T-cell (primary cell): ENCODE measurements at regions not wholly inside any gene's neighbourhood (a gene's known extent, or its start where the extent isn't known, plus 50 kb on each side); places are given as distances from the start of the nearest gene placed in this dataset.

Source experiments
- ATAC-seq, 4 experiments: fragments of 200-7000 bp in 3 of 4; fragments of 150-1000 bp in 1 of 4; cut with Tn5 transposase; replicated peaks in 1 of 4; 1 replicate in 3 of 4; 2 replicates in 1 of 4; pipeline ENCODE4 v1.10.0; 2021; ENCODE audit warnings: moderate library complexity in 3 of 4, mild to moderate bottlenecking in 2 of 4, moderate number of reproducible peaks in 1 of 4
- CTCF ChIA-PET, 2 donors: fragments of 300-600 bp; sonication (Branson Sonifier 250); formaldehyde crosslinking; loops; one replicate each; lab custom pipeline; 2022; ENCODE audit warnings: antibody characterized with exemption in 2 of 2; lab: Charles Lee
- POLR2A ChIA-PET, 2 donors: fragments of 300-600 bp; sonication (Branson Sonifier 250); formaldehyde crosslinking; loops; one replicate each; lab custom pipeline; 2022; ENCODE audit warnings: antibody characterized with exemption in 2 of 2; lab: Charles Lee
- DNase-seq, 35 experiments: peaks; one replicate each; pipeline versions ENCODE4 v3.0.0 to v3.0.0-alpha.2; 2013 to 2023
- H3K27ac ChIP-seq: one replicate; pipeline ENCODE4 v1.5.1; 2013; ENCODE audit warnings: low read length
- H3K27me3 ChIP-seq, 2 experiments: replicated peaks in 1 of 2; 1 replicate in 1 of 2; 2 replicates in 1 of 2; pipeline versions ENCODE4 v1.6.1 to v1.7.0; 2013; ENCODE audit warnings: low read length in 1 of 2, mixed read lengths in 1 of 2; ENCODE audit not compliant: control insufficient read depth in 2 of 2, insufficient read depth in 2 of 2; ENCODE audit errors: extremely low read depth in 1 of 2
- H3K36me3 ChIP-seq, 2 donors: 1 replicate in 1 of 2; 2 replicates in 1 of 2; pipeline versions ENCODE4 v1.6.1 to v1.7.0; 2013; ENCODE audit warnings: low read length in 1 of 2; ENCODE audit not compliant: control insufficient read depth in 2 of 2, insufficient read depth in 1 of 2; ENCODE audit errors: extremely low read depth in 1 of 2
- H3K4me1 ChIP-seq, 2 experiments: 1 replicate in 1 of 2; 2 replicates in 1 of 2; pipeline versions ENCODE4 v1.6.1 to v1.7.0; 2013; ENCODE audit warnings: low read length in 2 of 2, mixed read lengths in 1 of 2; ENCODE audit not compliant: insufficient read depth in 2 of 2, control insufficient read depth in 1 of 2; ENCODE audit errors: extremely low read depth in 1 of 2
- H3K4me3 ChIP-seq, 2 donors: 1 replicate in 1 of 2; 2 replicates in 1 of 2; pipeline versions ENCODE4 v1.5.1 to v1.7.0; 2013; ENCODE audit warnings: mild to moderate bottlenecking in 2 of 2, low read length in 1 of 2, moderate library complexity in 1 of 2; ENCODE audit not compliant: control insufficient read depth in 1 of 2; ENCODE audit errors: extremely low read depth in 1 of 2
- H3K9me3 ChIP-seq: 2 replicates; pipeline ENCODE4 v1.7.0; 2013
- H3K27ac Mint-ChIP-seq, 2 donors: one replicate each; pipeline ENCODE4 v1.8.0; 2020 to 2021; ENCODE audit warnings: mild to moderate bottlenecking in 2 of 2, mixed read lengths in 2 of 2
- H3K27me3 Mint-ChIP-seq, 2 donors: one replicate each; pipeline ENCODE4 v1.8.0; 2021 to 2022; ENCODE audit warnings: mixed read lengths in 2 of 2
- H3K36me3 Mint-ChIP-seq: one replicate; pipeline ENCODE4 v1.8.0; 2021; ENCODE audit warnings: mixed read lengths
- H3K4me1 Mint-ChIP-seq, 3 donors: one replicate each; pipeline ENCODE4 v1.8.0; 2020 to 2022; ENCODE audit warnings: mixed read lengths in 3 of 3, mild to moderate bottlenecking in 1 of 3
- H3K4me3 Mint-ChIP-seq, 3 donors: one replicate each; pipeline ENCODE4 v1.8.0; 2020 to 2022; ENCODE audit warnings: mild to moderate bottlenecking in 3 of 3, mixed read lengths in 3 of 3, moderate library complexity in 3 of 3
- H3K9me3 Mint-ChIP-seq, 3 donors: one replicate each; pipeline ENCODE4 v1.8.0; 2020 to 2022; ENCODE audit warnings: mixed read lengths in 3 of 3
- WGBS: methylation state at CpG from one replicate; pipeline ENCODE4 v1.1.5; 2013; ENCODE audit warnings: missing lambda C conversion rate; ENCODE audit not compliant: insufficient coverage; 5-methylcytosine and 5-hydroxymethylcytosine counted together

- Mint-ChIP-seq H3K27me3 (peaks cover 0 to 7% of the 10 kb centered on the region in 2 donors), H3K4me3 (no peak overlapping the region), H3K4me1 (no peaks in the 10 kb centered on the region), H3K36me3 (no peaks in the 10 kb centered on the region), H3K9me3 (no peaks in the 10 kb centered on the region), H3K27ac (no peak overlapping the region)
- 40% methylated on average over 1 of the region's 8 CpGs for WGBS
- POLR2A ChIA-PET = no interaction called here
- no peaks in the 10 kb centered on the region for H3K4me1 ChIP-seq
- H3K9me3 ChIP-seq = no peaks in the 10 kb centered on the region
- no peak overlapping the region for H3K4me3 ChIP-seq
- ATAC-seq (no peak), DNase-seq (no peak)
- H3K27me3 ChIP-seq = peaks cover 0 to 7% of the 10 kb centered on the region in 2 experiments
- H3K27ac ChIP-seq = no peak overlapping the region
- CTCF ChIA-PET = no interaction called here
- no peaks in the 10 kb centered on the region for H3K36me3 ChIP-seq
Observed at GRCh38 chr10:128960517-128960916, 506.5 kb upstream of the MGMT start.

- Histone ChIP-seq H3K9me3 (no peaks in the 10 kb centered on the region), H3K36me3 (no peaks in the 10 kb centered on the region), H3K4me3 (no peak overlapping the region), H3K4me1 (no peaks in the 10 kb centered on the region), H3K27me3 (peaks cover 0 to 7% of the 10 kb centered on the region in 2 experiments), H3K27ac (no peak overlapping the region)
- POLR2A ChIA-PET = no interaction called here
- DNase-seq (no peak), ATAC-seq (no peak)
- peaks cover 0 to 7% of the 10 kb centered on the region in 2 donors for H3K27me3 Mint-ChIP-seq
- no peaks in the 10 kb centered on the region for H3K4me1 Mint-ChIP-seq
- no peak overlapping the region for H3K27ac Mint-ChIP-seq
- no peaks in the 10 kb centered on the region for H3K9me3 Mint-ChIP-seq
- WGBS = 71% methylated on average over 7 of the region's 10 CpGs
- H3K36me3 Mint-ChIP-seq = no peaks in the 10 kb centered on the region
- H3K4me3 Mint-ChIP-seq = no peak overlapping the region
- CTCF ChIA-PET = no interaction called here
Observed at GRCh38 chr10:128962182-128962581, 504.9 kb upstream of the MGMT start.

- Histone ChIP-seq H3K9me3 (no peaks in the 10 kb centered on the region), H3K4me3 (no peak overlapping the region), H3K27me3 (peaks cover 0 to 7% of the 10 kb centered on the region in 2 experiments), H3K36me3 (no peaks in the 10 kb centered on the region), H3K4me1 (no peaks in the 10 kb centered on the region), H3K27ac (no peak overlapping the region)
- ChIA-PET POLR2A (no interaction called here), CTCF (no interaction called here)
- H3K27me3 Mint-ChIP-seq = peaks cover 0 to 12% of the 10 kb centered on the region in 2 donors
- WGBS = 82% methylated on average over 9 of the region's 12 CpGs
- no peaks in the 10 kb centered on the region for H3K4me1 Mint-ChIP-seq
- H3K9me3 Mint-ChIP-seq = no peaks in the 10 kb centered on the region
- no peaks in the 10 kb centered on the region for H3K36me3 Mint-ChIP-seq
- no peak overlapping the region for H3K4me3 Mint-ChIP-seq
- H3K27ac Mint-ChIP-seq = no peak overlapping the region
- ATAC-seq = no peak
- no peak for DNase-seq
Observed at GRCh38 chr10:128963211-128964099, 503.6 kb upstream of the MGMT start.

GRCh38 chr10:128964100-128964403 is 503.0 kb upstream of the MGMT start:
- Mint-ChIP-seq H3K36me3 (no peaks in the 10 kb centered on the region), H3K4me1 (no peaks in the 10 kb centered on the region), H3K4me3 (no peak overlapping the region), H3K27ac (no peak overlapping the region), H3K27me3 (peaks cover 0 to 12% of the 10 kb centered on the region in 2 donors), H3K9me3 (no peaks in the 10 kb centered on the region)
- ChIA-PET CTCF (no interaction called here), POLR2A (no interaction called here)
- Histone ChIP-seq H3K4me1 (no peaks in the 10 kb centered on the region), H3K27ac (no peak overlapping the region), H3K9me3 (no peaks in the 10 kb centered on the region), H3K4me3 (no peak overlapping the region), H3K27me3 (peaks cover 0 to 7% of the 10 kb centered on the region in 2 experiments), H3K36me3 (no peaks in the 10 kb centered on the region)
- no peak for DNase-seq
- 30% methylated on average over 2 of the region's 3 CpGs for WGBS
- no peak for ATAC-seq

- H3K4me1 Mint-ChIP-seq = no peaks in the 10 kb centered on the region
- Histone ChIP-seq H3K27me3 (peaks cover 0 to 4% of the 10 kb centered on the region in 2 experiments), H3K9me3 (no peaks in the 10 kb centered on the region), H3K4me3 (no peak overlapping the region), H3K27ac (no peak overlapping the region), H3K36me3 (no peaks in the 10 kb centered on the region), H3K4me1 (no peaks in the 10 kb centered on the region)
- CTCF ChIA-PET = no interaction called here
- no peak for ATAC-seq
- peaks cover 0 to 12% of the 10 kb centered on the region in 2 donors for H3K27me3 Mint-ChIP-seq
- H3K27ac Mint-ChIP-seq = no peak overlapping the region
- no peaks in the 10 kb centered on the region for H3K9me3 Mint-ChIP-seq
- H3K4me3 Mint-ChIP-seq = no peak overlapping the region
- WGBS = 85% methylated on average over 9 of the region's 11 CpGs
- POLR2A ChIA-PET = no interaction called here
- no peak for DNase-seq
- no peaks in the 10 kb centered on the region for H3K36me3 Mint-ChIP-seq
Observed at GRCh38 chr10:128967980-128968756, 498.9 kb upstream of the MGMT start.

GRCh38 chr10:128969551-128969950 is 497.5 kb upstream of the MGMT start:
- Histone ChIP-seq H3K4me3 (no peak overlapping the region), H3K4me1 (no peaks in the 10 kb centered on the region), H3K36me3 (no peaks in the 10 kb centered on the region), H3K9me3 (no peaks in the 10 kb centered on the region), H3K27me3 (no peaks in the 10 kb centered on the region), H3K27ac (no peak overlapping the region)
- ChIA-PET CTCF (no interaction called here), POLR2A (no interaction called here)
- 77% methylated on average over 3 of the region's 11 CpGs for WGBS
- Mint-ChIP-seq H3K9me3 (no peaks in the 10 kb centered on the region), H3K27ac (no peak overlapping the region), H3K27me3 (peaks cover 0 to 12% of the 10 kb centered on the region in 2 donors), H3K36me3 (no peaks in the 10 kb centered on the region), H3K4me1 (no peaks in the 10 kb centered on the region), H3K4me3 (no peak overlapping the region)
- DNase-seq = no peak
- no peak for ATAC-seq
